Naive thymus-derived CD8-positive, alpha-beta T cell (primary cell): ENCODE measurements at regions not wholly inside any gene's neighbourhood (a gene's known extent, or its start where the extent isn't known, plus 50 kb on each side); places are given as distances from the start of the nearest gene placed in this dataset.
"Not testable (repeated sequence)": the region's sequence is repeated elsewhere in the genome, so short reads cannot be mapped to it uniquely, and the experiment has no call there.

Experiments used
- ATAC-seq, 2 donors: fragments of 150-1000 bp; cut with Tn5 transposase in 1 of 2; sonication (Bioruptor Pico), chemical (Tn5 transposase) in 1 of 2; 1 replicate in 1 of 2; 2 replicates in 1 of 2; pipeline ENCODE4 v1.10.0; 2021; ENCODE audit warnings: mild to moderate bottlenecking in 2 of 2, moderate library complexity in 2 of 2
- POLR2A ChIA-PET: fragments of 350-600 bp; sonication (Branson Sonifier 250); formaldehyde crosslinking; loops from one replicate; lab custom pipeline; 2021; ENCODE audit warnings: antibody characterized with exemption; lab: Charles Lee
- DNase-seq, 10 donors: peaks; one replicate each; pipeline versions ENCODE4 v3.0.0 to v3.0.0-alpha.2; 2020 to 2022
- H3K27ac Mint-ChIP-seq, 10 donors: one replicate each; pipeline ENCODE4 v1.8.0; 2020 to 2022; ENCODE audit warnings: mild to moderate bottlenecking in 10 of 10, mixed read lengths in 10 of 10, moderate library complexity in 4 of 10, inconsistent platforms in 1 of 10
- H3K27me3 Mint-ChIP-seq, 5 donors: one replicate each; pipeline ENCODE4 v1.8.0; 2021 to 2022; ENCODE audit warnings: mixed read lengths in 5 of 5
- H3K36me3 Mint-ChIP-seq, 3 donors: one replicate each; pipeline ENCODE4 v1.8.0; 2020 to 2022; ENCODE audit warnings: mixed read lengths in 3 of 3, mild to moderate bottlenecking in 2 of 3, inconsistent platforms in 1 of 3
- H3K4me1 Mint-ChIP-seq, 4 donors: one replicate each; pipeline ENCODE4 v1.8.0; 2021 to 2022; ENCODE audit warnings: mixed read lengths in 4 of 4
- H3K4me3 Mint-ChIP-seq, 10 donors: one replicate each; pipeline ENCODE4 v1.8.0; 2020 to 2022; ENCODE audit warnings: mild to moderate bottlenecking in 10 of 10, mixed read lengths in 10 of 10, moderate library complexity in 6 of 10, inconsistent platforms in 1 of 10
- H3K9me3 Mint-ChIP-seq, 9 donors: one replicate each; pipeline ENCODE4 v1.8.0; 2020 to 2022; ENCODE audit warnings: mixed read lengths in 9 of 9, mild to moderate bottlenecking in 3 of 9, inconsistent platforms in 1 of 9, moderate library complexity in 1 of 9

GRCh38 chr3:197618408-197618807, 62.6 kb upstream of the BDH1 start:
- peaks cover 0 to 20% (median 2%) of the 10 kb centered on the region in 9 donors for H3K9me3 Mint-ChIP-seq
- peaks cover under 1 to 12% (median 7%) of the 10 kb centered on the region in 4 donors for H3K4me1 Mint-ChIP-seq
- ATAC-seq, H3K27ac Mint-ChIP-seq, H3K4me3 Mint-ChIP-seq, POLR2A ChIA-PET, DNase-seq, H3K27me3 Mint-ChIP-seq: not testable (repeated sequence)
- H3K36me3 Mint-ChIP-seq, result peaks cover 21 to 76% (median 58%) of the 10 kb centered on the region in 3 donors

GRCh38 chr3:197615430-197615829, 59.7 kb upstream of the BDH1 start:
- DNase-seq (peak in 2 of 10 donors; percentile 14 to 26), ATAC-seq (no peak)
- Mint-ChIP-seq H3K27me3 (no peaks in the 10 kb centered on the region), H3K27ac (peak overlapping the region in 3 of 10 donors; percentile 17 to 95 (median 28)), H3K9me3 (peaks cover 0 to 20% (median 2%) of the 10 kb centered on the region in 9 donors), H3K4me3 (no peak overlapping the region), H3K36me3 (peaks cover 27 to 72% (median 58%) of the 10 kb centered on the region in 3 donors), H3K4me1 (peaks cover 6 to 27% (median 18%) of the 10 kb centered on the region in 4 donors)
- POLR2A ChIA-PET, result no interaction called here

GRCh38 chr3:197614134-197614533, 58.4 kb upstream of the BDH1 start:
- H3K4me3 Mint-ChIP-seq, result peak overlapping the region in 2 of 10 donors; percentile 37 to 53
- not testable (repeated sequence) for ATAC-seq, DNase-seq, H3K27me3 Mint-ChIP-seq
- peaks cover 0 to 20% (median 4%) of the 10 kb centered on the region in 9 donors for H3K9me3 Mint-ChIP-seq
- POLR2A ChIA-PET, result interaction anchor here (0.8 kb wide), 1 partner anchor 316 kb away, joined by 10 read pairs; the partner anchor contains the start of gene DLG1
- H3K36me3 Mint-ChIP-seq, result peaks cover 27 to 69% (median 58%) of the 10 kb centered on the region in 3 donors
- peaks cover 12 to 34% (median 18%) of the 10 kb centered on the region in 4 donors for H3K4me1 Mint-ChIP-seq
- peak overlapping the region; percentile 78 to 95 (median 94) for H3K27ac Mint-ChIP-seq

- ATAC-seq (peak; percentile 94 to 97), DNase-seq (peak in 8 of 10 donors; percentile 47 to 87 (median 76))
- peaks cover 12 to 35% (median 18%) of the 10 kb centered on the region in 4 donors for H3K4me1 Mint-ChIP-seq
- H3K36me3 Mint-ChIP-seq, result peaks cover 27 to 69% (median 57%) of the 10 kb centered on the region in 3 donors
- H3K27ac Mint-ChIP-seq, result peak overlapping the region; percentile 78 to 95 (median 94)
- peak overlapping the region; percentile 1 to 79 (median 62) for H3K4me3 Mint-ChIP-seq
- H3K9me3 Mint-ChIP-seq, result peaks cover 0 to 20% (median 4%) of the 10 kb centered on the region in 9 donors
- no peaks in the 10 kb centered on the region for H3K27me3 Mint-ChIP-seq
- POLR2A ChIA-PET, result interaction anchor here (0.7 to 1.1 kb wide), 6 partner anchors 10 to 316 kb away, joined by 3 to 6 read pairs (median 4); partner anchors contain the start of gene RUBCN
Measured at GRCh38 chr3:197613199-197613598, 57.4 kb upstream of the BDH1 start.

- POLR2A ChIA-PET, result interaction anchor here (0.7 kb wide), 1 partner anchor 487 kb away, joined by 3 read pairs; no protein-coding TSS in a partner anchor
- no peak for DNase-seq
- Mint-ChIP-seq H3K4me1 (peaks cover 15 to 35% (median 18%) of the 10 kb centered on the region in 4 donors), H3K27ac (peak overlapping the region; percentile 40 to 90 (median 82)), H3K4me3 (peak overlapping the region in 2 of 10 donors; percentile 22 to 31), H3K9me3 (peaks cover 0 to 20% (median 2%) of the 10 kb centered on the region in 9 donors), H3K27me3 (no peaks in the 10 kb centered on the region), H3K36me3 (peaks cover 21 to 75% (median 41%) of the 10 kb centered on the region in 3 donors)
- no peak for ATAC-seq
Measured at GRCh38 chr3:197611255-197611654, 55.5 kb upstream of the BDH1 start.

- Mint-ChIP-seq H3K4me1 (peaks cover 4 to 22% (median 9%) of the 10 kb centered on the region in 4 donors), H3K27ac (peak overlapping the region in 4 of 10 donors; percentile 4 to 72 (median 33)), H3K36me3 (peaks cover 5 to 43% (median 14%) of the 10 kb centered on the region in 3 donors), H3K9me3 (peaks cover 0 to 2% (median 0%) of the 10 kb centered on the region in 9 donors), H3K4me3 (no peak overlapping the region), H3K27me3 (no peaks in the 10 kb centered on the region)
- ATAC-seq, result no peak
- no peak for DNase-seq
- POLR2A ChIA-PET, result no interaction called here
Measured at GRCh38 chr3:197606468-197606867, 50.7 kb upstream of the BDH1 start.
